Transverse colon (tissue), 4 donors: ENCODE measurements at regions not wholly inside any gene's neighbourhood (a gene's known extent, or its start where the extent isn't known, plus 50 kb on each side); places are given as distances from the start of the nearest gene placed in this dataset.

Experiments used
- CTCF ChIP-seq, 5 experiments: fragments of 200-600 bp in 3 of 5; fragments of 450-650 bp in 2 of 5; sonication (generic) in 3 of 5; IDR thresholded peaks; 1 replicate in 2 of 5; 2 replicates in 3 of 5; pipeline ENCODE4 v1.5.1; 2016 to 2017; ENCODE audit warnings: antibody characterized with exemption in 5 of 5, inconsistent platforms in 3 of 5, mild to moderate bottlenecking in 2 of 5, moderate library complexity in 1 of 5
- EP300 ChIP-seq: sonication (generic); formaldehyde crosslinking; IDR thresholded peaks from one replicate; pipeline ENCODE4 v1.6.1; 2017; ENCODE audit warnings: antibody characterized with exemption, low read depth
- POLR2A ChIP-seq: fragments of 450-650 bp; IDR thresholded peaks from one replicate; pipeline ENCODE4 v1.6.1; 2016; ENCODE audit warnings: antibody characterized with exemption, mild to moderate bottlenecking, moderate library complexity
- POLR2AphosphoS5 ChIP-seq, 3 donors: sonication (generic); formaldehyde crosslinking; IDR thresholded peaks; one replicate each; pipeline ENCODE4 v1.6.1; 2016; ENCODE audit warnings: antibody characterized with exemption in 3 of 3

- TF ChIP-seq CTCF (IDR thresholded peaks at IDR 0.05): no peak
- no peak for TF ChIP-seq POLR2AphosphoS5 (IDR thresholded peaks at IDR 0.05)
- no peak for TF ChIP-seq EP300
- TF ChIP-seq POLR2A: no peak
Observed at GRCh38 chr3:191030929-191031328, 168.1 kb upstream of the OSTN start.
